GM19395 (cell line): ENCODE measurements at regions not wholly inside any gene's neighbourhood (a gene's known extent, or its start where the extent isn't known, plus 50 kb on each side); places are given as distances from the start of the nearest gene placed in this dataset.

Experiments used
- ATAC-seq: cut with Tn5 transposase; IDR thresholded peaks from one replicate; pipeline ENCODE4 v1.9.1; 2021; ENCODE audit warnings: mild to moderate bottlenecking, moderate library complexity; ENCODE audit not compliant: unreplicated experiment

DNA sequence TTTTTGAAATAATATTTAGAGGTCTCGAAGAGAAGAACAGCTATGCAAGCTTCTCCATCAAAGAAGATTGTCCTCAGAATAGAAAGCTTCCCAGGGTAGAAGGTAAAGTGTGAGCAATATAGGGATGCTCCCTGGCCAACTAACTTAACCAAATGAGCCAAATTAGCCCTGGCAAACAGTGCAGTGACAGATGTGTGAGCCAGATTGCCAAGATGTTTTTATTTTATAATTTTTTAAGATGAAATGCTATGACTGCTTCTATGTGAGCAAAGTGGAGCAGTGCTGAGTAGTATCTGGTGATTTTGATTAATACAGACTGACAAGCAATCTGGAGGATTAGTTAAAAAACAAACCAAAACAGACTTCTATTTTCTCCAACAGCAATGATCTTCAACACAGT lies 202.1 kb downstream of the NOVA1 start:
- ATAC-seq: no peak

DNA sequence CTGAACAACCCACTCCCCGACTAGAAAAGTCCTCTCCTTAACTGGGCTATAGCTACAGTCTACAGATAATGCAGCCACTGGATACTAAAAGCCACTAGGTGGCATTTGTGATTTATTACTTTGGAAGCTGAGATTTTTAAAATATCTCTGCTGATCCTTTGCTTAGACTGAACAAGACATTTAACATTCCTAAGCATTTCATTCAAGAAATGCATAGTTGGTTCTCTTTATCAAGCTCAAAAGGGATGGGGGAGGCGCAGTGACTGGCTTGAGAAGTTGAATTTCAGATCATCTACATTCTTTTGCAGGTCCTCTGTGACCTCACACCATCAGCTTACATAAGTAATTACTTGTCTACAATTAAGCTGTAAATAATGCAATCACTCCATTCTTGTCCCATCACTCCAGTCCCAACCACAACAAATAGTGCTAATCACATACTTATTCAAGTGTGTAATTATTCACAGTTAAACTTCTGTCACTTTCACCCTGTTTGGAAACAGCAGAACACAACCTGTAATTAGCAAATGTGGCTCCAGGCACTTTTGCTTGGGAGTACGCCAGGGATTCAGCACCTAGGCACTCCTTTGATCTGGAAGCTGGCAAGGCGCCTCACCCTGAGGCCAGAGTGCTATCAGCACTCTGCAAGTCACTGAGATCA lies 203.6 kb downstream of the NOVA1 start:
- no peak for ATAC-seq

DNA sequence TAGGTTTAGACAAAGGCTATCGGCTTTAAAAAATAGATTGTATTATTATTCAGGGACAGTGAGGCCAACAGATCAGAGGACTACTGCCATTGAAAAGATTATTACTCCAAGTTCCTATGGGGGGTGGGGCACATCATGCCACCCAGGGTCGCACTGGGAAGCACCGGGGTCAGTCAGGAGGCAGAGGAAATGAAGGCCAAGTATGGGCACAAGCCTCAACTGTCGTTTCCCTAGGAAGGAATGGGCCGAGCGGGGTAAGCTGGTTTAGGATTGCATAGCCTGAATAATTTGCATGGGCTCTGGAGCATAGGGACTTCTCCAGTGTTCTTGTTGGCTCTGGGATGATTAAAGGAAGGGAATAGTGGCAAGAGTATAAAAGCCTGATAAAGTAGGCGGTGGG lies 205.3 kb downstream of the NOVA1 start:
- no peak for ATAC-seq

GRCh38 chr14:26389646-26390508 lies 208.0 kb downstream of the NOVA1 start:
- ATAC-seq: no peak

DNA sequence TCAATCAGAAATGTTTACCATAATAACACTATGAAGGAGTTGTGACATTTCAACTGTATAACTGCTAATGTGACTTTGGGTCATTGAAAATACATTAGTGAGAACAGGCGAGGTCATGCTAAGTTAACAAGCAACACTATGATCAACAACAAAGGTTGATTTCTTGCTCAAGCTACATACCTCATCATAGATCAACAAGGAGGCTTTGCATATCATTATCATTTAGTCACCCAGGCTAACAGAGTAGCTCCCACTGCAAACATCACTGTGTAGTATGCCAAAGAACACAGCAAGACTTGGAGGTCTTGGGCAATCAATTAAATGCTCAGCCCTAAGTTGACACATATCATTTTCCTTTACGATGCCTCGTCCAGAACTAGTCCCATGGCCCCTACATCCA lies 212.5 kb downstream of the NOVA1 start:
- no peak for ATAC-seq

GRCh38 chr14:26382901-26383685 lies 214.7 kb downstream of the NOVA1 start:
- ATAC-seq: no peak

DNA sequence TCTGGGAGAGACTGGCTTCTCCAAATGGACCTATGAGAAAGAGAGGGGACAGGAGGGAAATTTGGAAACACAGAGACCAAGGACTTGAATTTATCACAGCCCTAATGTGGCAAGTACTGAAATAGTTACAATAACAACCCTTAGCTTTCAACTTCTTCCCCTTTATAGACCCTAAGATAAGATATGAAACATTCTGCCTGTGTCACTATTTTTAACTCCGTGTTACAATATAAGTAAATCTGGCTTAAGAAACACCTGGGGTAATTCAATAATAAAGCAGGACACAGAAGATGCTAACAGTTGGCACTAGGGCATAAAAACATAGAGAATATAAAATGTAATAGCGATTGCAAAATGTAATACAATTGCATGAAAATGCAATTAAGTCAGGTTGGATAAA lies 216.4 kb downstream of the NOVA1 start:
- no peak for ATAC-seq

DNA sequence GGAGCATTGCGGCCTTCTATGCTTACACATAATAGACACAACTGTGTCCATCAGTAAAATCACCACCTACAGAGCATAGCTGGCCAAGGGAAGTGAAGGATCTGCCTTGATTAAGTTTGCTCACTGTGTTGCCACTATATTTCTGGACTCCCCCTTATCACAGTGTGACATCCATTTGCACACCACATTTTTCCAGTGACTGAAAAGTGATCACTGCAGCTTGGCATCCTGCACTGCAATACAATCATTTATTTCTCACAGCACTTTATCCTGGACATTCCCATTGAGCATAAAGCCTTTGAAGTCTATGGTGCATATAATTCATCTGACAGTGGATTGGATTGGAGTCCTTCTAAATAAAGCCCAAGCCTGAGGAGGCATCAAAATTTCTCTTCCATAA lies 217.2 kb downstream of the NOVA1 start:
- ATAC-seq: no peak

DNA sequence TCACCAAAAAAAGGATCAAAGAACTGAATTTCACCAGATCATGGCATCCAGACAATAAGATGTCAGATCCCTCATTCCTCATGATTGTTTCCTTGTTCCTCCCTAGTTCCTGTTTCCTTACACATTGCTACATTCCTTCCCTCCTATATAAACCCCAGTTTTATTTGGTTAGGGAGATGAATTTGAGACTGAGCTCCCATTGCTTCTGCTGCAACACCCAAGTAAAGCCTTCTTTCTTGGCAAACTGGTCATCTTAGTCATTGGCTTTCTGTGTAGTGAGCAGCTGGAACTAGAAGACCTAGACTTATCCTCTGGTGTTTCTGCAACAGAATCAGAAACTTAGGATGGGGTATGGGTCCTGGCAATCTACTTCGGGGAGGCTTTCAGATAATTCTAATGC lies 217.9 kb downstream of the NOVA1 start:
- no peak for ATAC-seq

- no peak for ATAC-seq
Observed at GRCh38 chr14:26377150-26377549, 220.7 kb downstream of the NOVA1 start.

DNA sequence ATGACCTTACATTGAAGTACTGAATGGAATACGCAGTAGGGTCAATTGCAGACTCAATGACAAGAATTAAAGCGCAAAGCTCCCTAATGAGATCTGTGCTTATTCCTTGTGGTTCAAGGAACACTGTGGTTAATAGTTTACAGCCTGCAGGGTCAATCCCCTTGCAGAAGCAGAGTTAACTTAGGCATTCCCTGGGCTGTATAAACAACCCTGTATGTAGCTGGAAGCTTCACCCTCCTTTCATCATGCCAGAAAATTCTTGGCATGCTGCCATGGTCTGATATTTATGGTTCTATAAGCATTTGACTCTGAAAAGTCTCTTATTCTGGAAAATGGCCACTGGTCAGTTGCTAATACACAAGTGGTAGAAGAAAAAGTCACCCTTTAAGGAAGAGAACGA lies 227.7 kb downstream of the NOVA1 start:
- no peak for ATAC-seq

DNA sequence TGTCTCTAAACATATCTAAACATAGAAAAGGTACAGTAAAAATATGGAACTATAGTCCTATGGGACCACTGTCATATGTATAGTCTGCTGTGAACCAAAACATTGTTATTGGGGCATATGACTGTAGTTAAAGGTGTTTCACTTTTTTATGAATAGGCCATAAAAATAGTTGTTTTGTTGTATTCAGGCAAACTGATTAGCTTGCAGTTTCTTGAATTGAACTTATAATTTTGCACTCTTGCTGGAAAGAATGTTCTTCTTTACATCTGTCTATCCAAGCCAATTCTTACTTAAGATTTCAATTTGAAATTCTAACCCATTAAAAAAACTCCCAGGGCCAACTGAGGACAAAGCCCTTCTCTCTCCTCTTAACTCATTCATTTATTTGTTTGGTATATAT lies 234.1 kb downstream of the NOVA1 start:
- ATAC-seq: no peak

DNA sequence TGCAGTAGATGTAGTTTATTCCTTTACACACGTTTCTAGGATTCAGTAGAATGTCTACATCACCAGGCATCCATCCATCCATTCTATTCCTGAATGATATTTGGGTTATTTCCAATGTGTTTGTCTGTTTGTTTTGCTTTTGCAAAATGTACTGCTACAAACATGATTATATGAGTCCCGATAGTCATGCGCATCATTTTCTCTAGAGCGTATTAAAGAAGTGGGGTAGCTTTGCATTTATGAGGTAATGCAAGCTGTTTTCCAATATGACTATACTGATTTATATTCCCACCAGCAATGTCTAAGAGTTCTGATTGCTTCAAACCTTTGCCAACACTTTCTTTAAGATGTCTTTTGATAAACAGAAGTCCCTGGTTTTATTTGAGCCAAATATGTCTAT lies 253.2 kb downstream of the NOVA1 start:
- ATAC-seq: no peak

GRCh38 chr14:26339381-26339780 lies 258.5 kb downstream of the NOVA1 start:
- ATAC-seq: no peak

DNA sequence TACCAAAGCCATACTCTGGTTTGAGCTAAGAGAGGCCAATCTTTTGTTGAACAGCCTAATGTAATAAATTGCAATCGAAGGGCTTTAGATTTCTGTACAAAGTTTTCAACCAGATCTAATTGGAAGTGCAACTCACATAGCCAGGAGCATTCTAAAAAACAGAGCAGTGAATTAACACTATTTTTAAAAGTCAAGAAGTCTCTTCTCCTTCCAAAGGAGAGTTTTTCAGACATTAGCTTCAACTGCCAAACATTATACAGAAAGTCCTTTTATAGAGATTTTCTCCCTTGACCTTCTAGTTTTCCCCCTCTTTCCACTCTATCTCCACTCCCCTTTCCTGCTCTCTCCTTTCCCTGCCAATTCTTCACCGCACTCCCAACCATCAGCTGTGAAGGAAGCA lies 259.6 kb downstream of the NOVA1 start:
- no peak for ATAC-seq

DNA sequence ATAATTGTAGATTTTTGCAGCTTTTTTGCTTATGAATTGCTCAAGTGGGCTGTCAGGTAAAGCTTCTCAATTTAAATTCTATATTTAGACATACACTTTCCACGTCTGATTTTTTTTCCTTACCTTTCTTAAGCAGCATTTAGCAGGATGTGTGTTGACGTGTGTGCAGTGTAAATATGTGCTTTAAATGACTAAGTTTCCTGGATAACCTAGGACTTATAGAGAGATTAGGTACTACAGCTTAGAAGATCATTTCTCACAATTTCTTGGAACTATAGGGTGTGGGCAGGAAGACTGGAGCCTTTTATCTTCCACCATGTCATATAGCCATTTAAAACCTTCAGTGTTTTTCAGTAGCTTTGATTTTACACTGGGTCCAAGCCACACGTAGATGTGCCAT lies 263.5 kb downstream of the NOVA1 start:
- no peak for ATAC-seq

DNA sequence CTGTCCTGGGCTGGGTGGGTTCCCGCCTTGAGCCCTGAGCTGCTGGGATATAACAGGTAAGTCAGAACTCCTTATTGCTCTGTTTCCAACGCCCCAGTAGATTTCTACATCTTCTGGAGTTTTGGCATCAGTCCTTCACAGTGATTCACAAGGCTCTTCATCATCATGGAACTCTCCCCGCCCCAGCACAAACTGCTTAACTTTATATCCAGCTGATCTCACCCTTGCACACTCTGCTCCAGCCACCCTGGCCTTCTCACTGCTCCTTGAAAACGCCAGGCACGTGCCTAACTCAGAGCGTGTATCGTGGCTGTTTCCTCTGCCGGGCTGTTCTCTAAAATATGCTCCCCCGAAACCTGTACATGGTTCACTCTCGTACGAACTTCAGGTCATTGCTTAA lies 264.9 kb downstream of the NOVA1 start:
- ATAC-seq: no peak

GRCh38 chr14:26330982-26331381 lies 266.9 kb downstream of the NOVA1 start:
- ATAC-seq: no peak

DNA sequence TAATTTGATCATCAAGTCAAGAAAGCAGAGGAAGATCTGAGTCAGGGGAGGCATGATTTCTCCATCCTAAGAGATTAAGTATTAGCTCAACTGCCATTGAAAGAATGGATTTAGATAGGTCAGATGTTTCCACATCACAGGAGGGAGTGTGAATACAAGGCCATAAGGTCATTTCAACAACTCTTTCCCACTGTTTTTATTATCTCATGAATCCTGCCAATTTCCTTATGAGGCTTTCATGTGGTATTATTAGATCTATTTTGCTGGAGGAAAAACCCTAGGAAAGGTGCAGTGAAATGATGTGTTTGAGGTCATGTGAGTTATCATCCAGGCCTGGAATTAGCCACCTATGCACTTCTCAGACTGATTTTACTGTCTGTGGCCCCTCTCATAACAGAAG lies 269.0 kb downstream of the NOVA1 start:
- ATAC-seq: no peak

GRCh38 chr14:26323869-26324268 lies 274.0 kb downstream of the NOVA1 start:
- ATAC-seq: no peak

- ATAC-seq: no peak
Observed at GRCh38 chr14:26320886-26321285, 276.9 kb downstream of the NOVA1 start.
